ENCODE measurements at regions not wholly inside any gene's neighbourhood (a gene's known extent, or its start where the extent isn't known, plus 50 kb on each side); places are given as distances from the start of the nearest gene placed in this dataset.
A peak's percentile ranks its signal among the peaks of the same experiment; 100 is the strongest.

GRCh38 chr16:86713021-86713631 lies 134.8 kb downstream of the FOXL1 start:
- H3K9me3 Mint-ChIP-seq, result peaks cover 6 to 9% of the 10 kb centered on the region in 2 donors
- no peak overlapping the region for H3K4me3 Mint-ChIP-seq
- H3K4me1 Mint-ChIP-seq, result peaks cover 7% of the 10 kb centered on the region
- ATAC-seq (no peak), DNase-seq (no peak)
- no peak overlapping the region for H3K27ac Mint-ChIP-seq
- H3K27me3 Mint-ChIP-seq, result peaks cover 11% of the 10 kb centered on the region

GRCh38 chr16:86714166-86714565 lies 135.8 kb downstream of the FOXL1 start:
- H3K9me3 Mint-ChIP-seq, result peaks cover 2 to 3% of the 10 kb centered on the region in 2 donors
- no peak overlapping the region for H3K27ac Mint-ChIP-seq
- peaks cover 10% of the 10 kb centered on the region for H3K4me1 Mint-ChIP-seq
- peaks cover 11% of the 10 kb centered on the region for H3K27me3 Mint-ChIP-seq
- no peak for DNase-seq
- no peak overlapping the region for H3K4me3 Mint-ChIP-seq
- no peak for ATAC-seq

GRCh38 chr16:86716649-86717048 lies 138.3 kb downstream of the FOXL1 start:
- H3K27me3 Mint-ChIP-seq, result peaks cover 20% of the 10 kb centered on the region
- DNase-seq, result no peak
- ATAC-seq, result no peak

GRCh38 chr16:86718118-86718517 lies 139.8 kb downstream of the FOXL1 start:
- Mint-ChIP-seq H3K9me3 (no peaks in the 10 kb centered on the region), H3K27me3 (peaks cover 20% of the 10 kb centered on the region), H3K4me1 (peaks cover 10% of the 10 kb centered on the region), H3K27ac (no peak overlapping the region), H3K4me3 (no peak overlapping the region)
- DNase-seq (no peak), ATAC-seq (no peak)

More at GRCh38 chr16:86716649-86717048, 138.3 kb downstream of the FOXL1 start:
- H3K9me3 Mint-ChIP-seq, result no peaks in the 10 kb centered on the region
- no peak overlapping the region for H3K4me3 Mint-ChIP-seq
- H3K27ac Mint-ChIP-seq, result no peak overlapping the region
- H3K4me1 Mint-ChIP-seq, result peaks cover 10% of the 10 kb centered on the region

- H3K9me3 Mint-ChIP-seq, result no peaks in the 10 kb centered on the region
- no peak overlapping the region for H3K27ac Mint-ChIP-seq
- ATAC-seq (no peak), DNase-seq (no peak)
- H3K27me3 Mint-ChIP-seq, result peaks cover 22% of the 10 kb centered on the region
- H3K4me3 Mint-ChIP-seq, result no peak overlapping the region
- H3K4me1 Mint-ChIP-seq, result peaks cover 4% of the 10 kb centered on the region
Observed at GRCh38 chr16:86722970-86723369, 144.6 kb downstream of the FOXL1 start.

GRCh38 chr16:86723689-86724088 lies 145.3 kb downstream of the FOXL1 start:
- Mint-ChIP-seq H3K27me3 (peaks cover 27% of the 10 kb centered on the region), H3K4me1 (no peaks in the 10 kb centered on the region), H3K27ac (no peak overlapping the region), H3K9me3 (no peaks in the 10 kb centered on the region), H3K4me3 (no peak overlapping the region)
- no peak for ATAC-seq
- no peak for DNase-seq

- H3K4me1 Mint-ChIP-seq, result no peaks in the 10 kb centered on the region
- ATAC-seq (no peak), DNase-seq (no peak)
- H3K27ac Mint-ChIP-seq, result no peak overlapping the region
- H3K4me3 Mint-ChIP-seq, result no peak overlapping the region
- H3K9me3 Mint-ChIP-seq, result no peaks in the 10 kb centered on the region
- H3K27me3 Mint-ChIP-seq, result peaks cover 27% of the 10 kb centered on the region
Observed at GRCh38 chr16:86725401-86725800, 147.1 kb downstream of the FOXL1 start.

- no peaks in the 10 kb centered on the region for H3K4me1 Mint-ChIP-seq
- H3K4me3 Mint-ChIP-seq, result no peak overlapping the region
- ATAC-seq, result no peak
- no peak for DNase-seq
- H3K9me3 Mint-ChIP-seq, result no peaks in the 10 kb centered on the region
- peaks cover 32% of the 10 kb centered on the region for H3K27me3 Mint-ChIP-seq
- H3K27ac Mint-ChIP-seq, result no peak overlapping the region
Observed at GRCh38 chr16:86726340-86726739, 148.0 kb downstream of the FOXL1 start.

- no peaks in the 10 kb centered on the region for H3K9me3 Mint-ChIP-seq
- peaks cover 40% of the 10 kb centered on the region for H3K27me3 Mint-ChIP-seq
- H3K27ac Mint-ChIP-seq, result no peak overlapping the region
- H3K4me3 Mint-ChIP-seq, result no peak overlapping the region
- H3K4me1 Mint-ChIP-seq, result no peaks in the 10 kb centered on the region
- no peak for ATAC-seq
- no peak for DNase-seq
Observed at GRCh38 chr16:86727131-86727530, 148.8 kb downstream of the FOXL1 start.

- no peaks in the 10 kb centered on the region for H3K4me1 Mint-ChIP-seq
- no peak for DNase-seq
- peaks cover 45% of the 10 kb centered on the region for H3K27me3 Mint-ChIP-seq
- no peak overlapping the region for H3K4me3 Mint-ChIP-seq
- no peaks in the 10 kb centered on the region for H3K9me3 Mint-ChIP-seq
- no peak overlapping the region for H3K27ac Mint-ChIP-seq
- ATAC-seq, result no peak
Observed at GRCh38 chr16:86727632-86728031, 149.3 kb downstream of the FOXL1 start.

- Mint-ChIP-seq H3K27me3 (peaks cover 65% of the 10 kb centered on the region), H3K27ac (no peak overlapping the region), H3K9me3 (no peaks in the 10 kb centered on the region), H3K4me3 (no peak overlapping the region), H3K4me1 (no peaks in the 10 kb centered on the region)
- ATAC-seq (no peak), DNase-seq (no peak)
Observed at GRCh38 chr16:86729686-86730085, 151.3 kb downstream of the FOXL1 start.

- Mint-ChIP-seq H3K4me3 (no peak overlapping the region), H3K4me1 (no peaks in the 10 kb centered on the region), H3K27me3 (peaks cover 69% of the 10 kb centered on the region), H3K27ac (peak overlapping the region in 1 of 2 donors; percentile 35), H3K9me3 (no peaks in the 10 kb centered on the region)
- no peak for ATAC-seq
- no peak for DNase-seq
Observed at GRCh38 chr16:86730086-86730485, 151.7 kb downstream of the FOXL1 start.

GRCh38 chr16:86730597-86730996 lies 152.2 kb downstream of the FOXL1 start:
- Mint-ChIP-seq H3K4me1 (no peaks in the 10 kb centered on the region), H3K27me3 (peaks cover 74% of the 10 kb centered on the region)

GRCh38 chr16:86732621-86733295 lies 154.4 kb downstream of the FOXL1 start:
- H3K4me3 Mint-ChIP-seq, result no peak overlapping the region
- no peaks in the 10 kb centered on the region for H3K9me3 Mint-ChIP-seq
- H3K27ac Mint-ChIP-seq, result no peak overlapping the region
- DNase-seq (no peak), ATAC-seq (no peak)
- no peaks in the 10 kb centered on the region for H3K4me1 Mint-ChIP-seq
- H3K27me3 Mint-ChIP-seq, result peaks cover 74% of the 10 kb centered on the region

More at GRCh38 chr16:86730597-86730996, 152.2 kb downstream of the FOXL1 start:
- Mint-ChIP-seq H3K4me3 (no peak overlapping the region), H3K9me3 (no peaks in the 10 kb centered on the region), H3K27ac (no peak overlapping the region)
- DNase-seq (no peak), ATAC-seq (no peak)

GRCh38 chr16:86733546-86734254 lies 155.4 kb downstream of the FOXL1 start:
- Mint-ChIP-seq H3K4me1 (no peaks in the 10 kb centered on the region), H3K9me3 (no peaks in the 10 kb centered on the region), H3K4me3 (no peak overlapping the region), H3K27ac (no peak overlapping the region), H3K27me3 (peaks cover 75% of the 10 kb centered on the region)
- DNase-seq (no peak), ATAC-seq (no peak)
